A673 (cell line): ENCODE measurements at regions not wholly inside any gene's neighbourhood (a gene's known extent, or its start where the extent isn't known, plus 50 kb on each side); places are given as distances from the start of the nearest gene placed in this dataset.

Experiments used
- EZH2 ChIP-seq: fragments of 200-600 bp; sonication (generic); IDR thresholded peaks from 2 replicates; pipeline ENCODE4 v1.6.1; 2017; ENCODE audit warnings: borderline replicate concordance, low read depth, mild to moderate bottlenecking, mixed read lengths, antibody characterized with exemption, low read length; ENCODE audit not compliant: poor library complexity, severe bottlenecking
- TF ChIP-seq, protein P1 (sequence below): fragments of 300-800, 200-600 bp; sonication (generic); conservative IDR thresholded peaks from 2 replicates; pipeline ENCODE4 v1.5.1; 2017; ENCODE audit warnings: low read depth, mild to moderate bottlenecking, antibody characterized with exemption, low read length, moderate library complexity, mixed read lengths

DNA sequence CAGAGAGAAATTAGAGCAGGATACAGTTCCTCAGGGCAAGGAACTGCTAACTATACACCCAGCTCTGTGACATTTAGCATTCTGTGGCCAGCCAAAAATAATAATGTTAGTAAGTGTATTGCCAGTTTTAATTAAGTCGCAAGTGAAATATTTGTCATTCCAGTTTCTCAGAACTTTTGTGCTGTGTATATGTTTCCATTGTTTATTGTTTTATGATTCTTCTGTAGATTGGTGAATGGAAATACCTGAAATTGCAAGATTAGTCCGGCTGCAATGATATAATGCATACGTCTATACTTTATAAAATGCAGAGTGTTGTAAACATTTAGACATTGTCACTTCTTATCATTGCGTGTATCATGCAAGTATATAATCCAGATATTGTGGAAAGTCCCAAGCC lies 351.3 kb upstream of the GRM7 start:
- TF ChIP-seq EZH2 = no peak
- TF ChIP-seq, protein P1, sequence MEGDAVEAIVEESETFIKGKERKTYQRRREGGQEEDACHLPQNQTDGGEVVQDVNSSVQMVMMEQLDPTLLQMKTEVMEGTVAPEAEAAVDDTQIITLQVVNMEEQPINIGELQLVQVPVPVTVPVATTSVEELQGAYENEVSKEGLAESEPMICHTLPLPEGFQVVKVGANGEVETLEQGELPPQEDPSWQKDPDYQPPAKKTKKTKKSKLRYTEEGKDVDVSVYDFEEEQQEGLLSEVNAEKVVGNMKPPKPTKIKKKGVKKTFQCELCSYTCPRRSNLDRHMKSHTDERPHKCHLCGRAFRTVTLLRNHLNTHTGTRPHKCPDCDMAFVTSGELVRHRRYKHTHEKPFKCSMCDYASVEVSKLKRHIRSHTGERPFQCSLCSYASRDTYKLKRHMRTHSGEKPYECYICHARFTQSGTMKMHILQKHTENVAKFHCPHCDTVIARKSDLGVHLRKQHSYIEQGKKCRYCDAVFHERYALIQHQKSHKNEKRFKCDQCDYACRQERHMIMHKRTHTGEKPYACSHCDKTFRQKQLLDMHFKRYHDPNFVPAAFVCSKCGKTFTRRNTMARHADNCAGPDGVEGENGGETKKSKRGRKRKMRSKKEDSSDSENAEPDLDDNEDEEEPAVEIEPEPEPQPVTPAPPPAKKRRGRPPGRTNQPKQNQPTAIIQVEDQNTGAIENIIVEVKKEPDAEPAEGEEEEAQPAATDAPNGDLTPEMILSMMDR = no peak
